SK-N-MC (cell line): ENCODE measurements at regions not wholly inside any gene's neighbourhood (a gene's known extent, or its start where the extent isn't known, plus 50 kb on each side); places are given as distances from the start of the nearest gene placed in this dataset.
"Not testable (repeated sequence)": the region's sequence is repeated elsewhere in the genome, so short reads cannot be mapped to it uniquely, and the experiment has no call there.

ENCODE experiments used
- DNase-seq: peaks from one replicate; pipeline ENCODE4 v3.0.0-alpha.2; 2011; ENCODE audit warnings: low read depth, low spot score
- H3K27ac ChIP-seq: fragments of 200-600 bp; sonication (generic); 2 replicates; pipeline ENCODE4 v1.5.1; 2016; ENCODE audit warnings: mixed run types
- H3K36me3 ChIP-seq: fragments of 200-600 bp; sonication (generic); 2 replicates; pipeline ENCODE4 v1.6.1; 2017; ENCODE audit warnings: antibody characterized with exemption, low read length, mixed read lengths; ENCODE audit not compliant: insufficient read depth
- H3K4me3 ChIP-seq: fragments of 200-600 bp; sonication (generic); 2 replicates; pipeline ENCODE4 v1.5.1; 2016
- H3K9ac ChIP-seq: fragments of 200-600 bp; sonication (generic); 2 replicates; pipeline ENCODE4 v1.8.0; 2017; ENCODE audit warnings: mixed run types, mixed read lengths; ENCODE audit not compliant: insufficient read length
- H3K9me3 ChIP-seq: fragments of 200-600 bp; sonication (generic); 2 replicates; pipeline ENCODE4 v1.6.1; 2017; ENCODE audit warnings: low read depth, mild to moderate bottlenecking, antibody characterized with exemption, low read length, moderate library complexity, mixed read lengths
- EZH2 ChIP-seq: fragments of 200-600 bp; sonication (generic); IDR thresholded peaks from one replicate; pipeline ENCODE4 v1.6.1; 2017; ENCODE audit warnings: antibody characterized with exemption
- FOXP2 ChIP-seq: optimal IDR thresholded peaks from 2 replicates; pipeline ENCODE3; 2011; ENCODE audit warnings: mild to moderate bottlenecking, moderate library complexity; ENCODE audit not compliant: insufficient read depth; ENCODE audit errors: extremely low read length, control extremely low read depth
- POLR2AphosphoS5 ChIP-seq: IDR thresholded peaks from 2 replicates; pipeline ENCODE4 v1.6.1; 2012; ENCODE audit warnings: mild to moderate bottlenecking, low read depth, low read length, borderline replicate concordance

DNA sequence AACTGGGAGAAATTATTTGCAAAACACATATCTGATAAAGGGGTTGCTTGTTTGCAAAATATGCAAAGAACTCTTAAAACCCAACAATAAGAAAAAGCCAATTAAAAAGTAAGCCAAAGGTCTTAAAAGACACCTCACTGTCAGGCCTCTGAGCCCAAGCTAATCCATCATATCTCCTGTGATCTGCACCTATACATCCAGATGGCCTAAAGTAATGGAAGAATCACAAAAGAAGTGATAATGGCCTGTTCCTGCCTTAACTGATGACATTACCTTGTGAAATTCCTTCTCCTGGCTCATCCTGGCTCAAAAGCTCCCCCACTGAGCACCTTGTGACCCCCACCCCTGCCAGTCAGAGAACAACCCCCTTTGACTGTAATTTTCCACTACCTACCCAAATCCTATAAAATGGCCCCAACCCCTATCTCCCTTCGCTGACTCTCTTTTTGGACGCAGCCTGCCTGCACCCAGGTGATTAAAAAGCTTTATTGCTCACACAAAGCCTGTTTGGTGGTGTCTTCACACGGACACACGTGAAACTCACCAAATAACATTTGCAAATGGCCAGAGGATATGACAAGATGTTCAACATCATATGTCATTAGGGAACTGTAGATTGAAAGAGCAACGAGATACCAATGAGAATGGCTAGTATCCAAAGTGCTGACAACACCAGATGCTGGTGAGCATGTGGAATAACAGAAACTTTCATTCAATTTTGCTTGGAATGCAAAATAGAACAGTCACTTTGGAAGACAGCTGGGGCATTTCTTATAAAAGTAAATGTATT, 565.0 kb upstream of the ADGRB3 start:
- Histone ChIP-seq H3K9me3 (no peaks in the 10 kb centered on the region), H3K27ac (no peak overlapping the region), H3K36me3 (no peaks in the 10 kb centered on the region), H3K9ac (no peak overlapping the region), H3K4me3 (no peak overlapping the region)
- TF ChIP-seq POLR2AphosphoS5 (no peak), FOXP2 (no peak), EZH2 (no peak)
- DNase-seq = no peak

DNA sequence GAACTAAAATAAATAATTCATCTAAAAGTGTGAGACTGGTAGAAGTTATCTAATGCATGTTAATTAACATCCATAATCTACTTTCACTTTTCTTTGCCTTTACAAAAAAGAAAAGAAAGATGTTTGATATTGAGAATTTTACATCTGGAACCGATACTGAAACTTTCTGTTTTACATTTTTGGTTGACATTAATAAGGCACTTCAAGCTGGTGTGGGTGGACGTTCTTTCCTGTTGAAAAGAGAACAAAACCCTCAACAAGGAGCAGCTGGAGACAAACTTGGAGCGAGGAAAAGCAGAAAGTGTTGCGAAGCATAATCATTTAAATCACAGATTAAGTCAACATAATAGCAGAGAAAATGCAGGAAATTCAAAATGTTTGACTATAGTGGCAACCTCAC, 575.2 kb upstream of the ADGRB3 start:
- H3K9me3 ChIP-seq = peaks cover 5% of the 10 kb centered on the region; the same call in 1 of the 2 replicates
- H3K4me3 ChIP-seq = peak overlapping the region; percentile 68
- TF ChIP-seq EZH2 (no peak), POLR2AphosphoS5 (peak; percentile 65; the same call in 1 of the 2 replicates), FOXP2 (peak; percentile 22)
- H3K36me3 ChIP-seq = no peaks in the 10 kb centered on the region
- H3K9ac ChIP-seq = peak overlapping the region; percentile 52
- H3K27ac ChIP-seq = peak overlapping the region; percentile 93
- DNase-seq = peak; percentile 70

DNA sequence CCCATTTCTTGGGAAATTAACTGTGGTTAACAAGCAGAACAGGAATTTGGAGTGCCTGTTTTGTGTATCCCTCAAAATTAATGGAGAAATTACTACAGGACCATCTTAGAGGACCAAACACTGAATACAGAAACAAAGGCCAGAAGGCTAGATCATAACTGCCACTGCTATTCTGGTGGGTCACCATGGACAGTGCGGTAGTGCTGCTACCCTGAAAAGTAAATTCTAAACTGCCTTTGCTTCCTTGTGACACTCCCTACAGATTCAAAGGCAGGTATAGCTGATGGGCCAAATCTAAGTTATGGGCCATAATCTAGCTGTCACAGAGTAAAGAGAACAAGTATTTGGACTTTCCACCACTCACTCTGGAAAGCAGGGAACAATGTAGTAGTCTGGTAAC, 575.8 kb upstream of the ADGRB3 start:
- TF ChIP-seq POLR2AphosphoS5 = no peak; the same call in 1 of the 2 replicates
- TF ChIP-seq FOXP2 = no peak
- TF ChIP-seq EZH2 = no peak
- Histone ChIP-seq H3K36me3 (no peaks in the 10 kb centered on the region), H3K9me3 (peaks cover 5% of the 10 kb centered on the region; the same call in 1 of the 2 replicates), H3K4me3 (peak overlapping the region; percentile 68), H3K27ac (peak overlapping the region; percentile 93), H3K9ac (peak overlapping the region; percentile 52)
- DNase-seq = no peak

DNA sequence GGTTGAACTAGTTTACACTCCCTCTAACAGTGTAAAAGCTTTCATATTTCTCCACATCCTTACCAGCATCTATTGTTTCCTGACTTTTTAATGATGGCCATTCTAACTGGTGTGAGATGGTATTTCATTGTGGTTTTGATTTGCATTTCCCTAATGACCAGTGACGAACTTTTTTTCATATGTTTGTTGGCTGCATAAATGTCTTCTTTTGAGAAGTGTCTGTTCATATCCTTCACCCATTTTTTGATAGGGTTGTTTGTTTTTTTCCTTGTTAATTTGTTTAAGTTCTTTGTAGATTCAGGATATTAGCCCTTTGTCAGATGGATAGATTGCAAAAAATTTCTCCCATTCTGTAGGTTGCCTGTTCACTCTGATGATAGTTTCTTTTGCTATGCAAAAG, 578.5 kb upstream of the ADGRB3 start:
- H3K9me3 ChIP-seq, H3K27ac ChIP-seq, H3K9ac ChIP-seq, H3K4me3 ChIP-seq, H3K36me3 ChIP-seq, DNase-seq: not testable (repeated sequence)

DNA sequence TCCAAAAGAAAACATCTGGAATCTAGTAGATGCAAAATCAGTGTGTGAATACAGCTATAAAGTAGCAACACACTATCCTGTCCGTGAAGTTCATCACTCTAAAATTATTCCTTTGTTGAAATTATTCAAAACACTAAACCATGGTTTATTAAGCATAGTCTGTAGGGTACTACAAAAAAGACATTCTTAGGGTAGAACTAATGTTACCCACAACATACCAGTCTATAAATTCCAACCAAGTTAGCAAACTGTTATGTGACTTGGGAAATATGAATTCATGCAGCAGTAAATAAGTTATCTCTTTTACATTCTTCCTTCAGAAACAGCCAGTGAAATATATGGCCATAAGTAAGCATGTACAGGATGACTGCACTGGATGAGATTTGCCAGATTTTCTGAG, 580.3 kb upstream of the ADGRB3 start:
- peak; percentile 18; the same call in 1 of the 2 replicates for TF ChIP-seq POLR2AphosphoS5
- TF ChIP-seq FOXP2 = no peak
- DNase-seq = no peak
- Histone ChIP-seq H3K9me3 (peaks cover 5% of the 10 kb centered on the region; the same call in 1 of the 2 replicates), H3K36me3 (no peaks in the 10 kb centered on the region), H3K9ac (no peak overlapping the region), H3K4me3 (peak overlapping the region; percentile 36), H3K27ac (peak overlapping the region; percentile 79)

DNA sequence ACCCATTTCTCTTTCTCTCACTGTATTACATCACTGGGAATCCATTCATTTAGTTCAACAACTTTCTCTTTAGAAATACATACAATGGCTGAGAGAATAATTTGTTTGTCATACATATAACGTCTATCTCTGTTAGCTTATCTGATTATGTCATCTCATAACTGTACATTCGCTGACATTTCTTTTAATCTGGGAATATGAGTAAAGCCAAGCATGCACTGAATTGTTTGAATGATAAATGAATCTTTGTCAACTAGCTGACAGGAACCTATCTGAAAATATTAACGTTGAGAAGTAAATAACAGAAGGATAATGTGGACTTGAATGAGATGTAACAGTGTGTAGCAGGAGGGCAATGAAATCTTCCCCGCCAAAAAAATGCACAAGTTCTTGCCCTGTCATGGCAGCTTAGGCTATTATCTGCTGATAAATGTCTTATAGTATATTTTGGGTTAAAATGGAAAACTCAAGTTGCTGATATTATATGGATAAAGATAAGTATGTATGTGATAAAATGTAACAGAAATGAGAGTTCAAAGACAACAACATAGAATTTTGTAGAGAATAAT, 581.2 kb upstream of the ADGRB3 start:
- peaks cover 5% of the 10 kb centered on the region; the same call in 1 of the 2 replicates for H3K9me3 ChIP-seq
- 0 out of 2 replicates have a peak overlapping the region, but pooled peaks have one; percentile 36 for H3K4me3 ChIP-seq
- H3K27ac ChIP-seq = peak overlapping the region; percentile 79
- no peak for DNase-seq
- H3K36me3 ChIP-seq = no peaks in the 10 kb centered on the region
- no peak overlapping the region for H3K9ac ChIP-seq
- no peak for TF ChIP-seq POLR2AphosphoS5
- no peak for TF ChIP-seq FOXP2
- TF ChIP-seq EZH2 = no peak

DNA sequence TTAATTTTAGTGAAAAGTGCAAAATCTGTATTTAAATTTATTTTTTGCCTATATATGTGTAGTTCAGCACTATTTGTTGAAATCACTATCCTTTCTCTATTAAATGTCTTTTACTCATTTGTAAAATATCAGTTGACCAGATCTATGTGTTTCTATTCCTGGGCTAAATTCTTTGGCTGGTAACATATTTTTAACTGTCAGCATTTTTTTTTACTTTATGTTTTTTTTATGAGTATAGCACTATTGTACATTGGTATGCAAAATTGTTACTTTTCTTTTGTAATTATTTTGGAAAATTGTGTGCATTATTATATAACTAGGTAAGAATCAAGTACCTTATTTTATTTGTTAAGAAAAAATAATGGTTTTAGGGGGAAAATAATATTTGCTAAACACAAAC, 582.8 kb upstream of the ADGRB3 start:
- H3K27ac ChIP-seq = no peak overlapping the region
- H3K9me3 ChIP-seq = peaks cover 5% of the 10 kb centered on the region; the same call in 1 of the 2 replicates
- TF ChIP-seq POLR2AphosphoS5 = no peak
- TF ChIP-seq EZH2 = no peak
- TF ChIP-seq FOXP2 = no peak
- no peak overlapping the region for H3K9ac ChIP-seq
- DNase-seq = no peak
- H3K36me3 ChIP-seq = no peaks in the 10 kb centered on the region
- H3K4me3 ChIP-seq = no peak overlapping the region

DNA sequence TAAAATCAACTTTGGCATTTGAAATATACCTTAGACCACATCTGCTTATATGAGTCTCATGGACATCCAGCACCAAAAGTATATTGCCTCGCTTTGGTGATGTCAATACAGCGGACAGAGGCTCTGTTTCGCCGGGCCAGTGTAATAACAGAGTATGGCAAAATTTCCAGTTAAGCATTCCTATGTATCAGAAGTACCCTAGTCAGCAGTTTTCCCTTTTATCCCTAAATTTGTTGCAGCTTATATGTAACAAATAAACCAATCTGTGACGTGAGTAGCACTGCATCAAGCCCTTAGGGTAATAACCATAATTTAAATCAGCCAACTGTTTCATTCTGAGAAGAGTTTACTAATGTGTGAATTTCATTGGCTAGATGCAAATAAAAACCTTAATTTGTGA, 585.5 kb upstream of the ADGRB3 start:
- no peak for DNase-seq
- no peaks in the 10 kb centered on the region for H3K36me3 ChIP-seq
- no peak overlapping the region for H3K4me3 ChIP-seq
- no peak overlapping the region for H3K27ac ChIP-seq
- TF ChIP-seq POLR2AphosphoS5 (no peak), EZH2 (no peak), FOXP2 (no peak)
- no peak overlapping the region for H3K9ac ChIP-seq
- H3K9me3 ChIP-seq = no peaks in the 10 kb centered on the region

DNA sequence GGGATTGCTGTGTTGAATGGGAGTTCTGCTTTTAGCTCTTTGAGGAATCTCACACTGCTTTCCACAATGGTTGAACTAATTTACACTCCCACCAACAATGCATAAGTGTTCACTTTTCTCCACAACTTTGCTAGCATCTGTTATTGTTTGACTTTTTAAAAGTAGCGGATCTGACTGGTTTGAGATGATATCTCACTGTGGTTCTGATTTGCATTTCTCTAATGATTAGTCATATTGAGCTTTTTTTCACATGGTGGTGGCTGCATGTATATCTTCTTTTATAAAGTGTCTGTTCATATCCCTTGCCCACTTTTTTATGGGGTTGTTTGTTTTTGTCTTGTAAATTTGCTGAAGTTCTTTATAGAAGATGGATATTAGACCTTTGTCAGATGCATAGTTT, 588.3 kb upstream of the ADGRB3 start:
- TF ChIP-seq POLR2AphosphoS5 (no peak), EZH2 (no peak), FOXP2 (no peak)
- DNase-seq = no peak
- Histone ChIP-seq H3K4me3 (no peak overlapping the region), H3K36me3 (no peaks in the 10 kb centered on the region), H3K9ac (no peak overlapping the region), H3K9me3 (no peaks in the 10 kb centered on the region), H3K27ac (no peak overlapping the region)
